SK-N-SH (cell line): ENCODE measurements at regions not wholly inside any gene's neighbourhood (a gene's known extent, or its start where the extent isn't known, plus 50 kb on each side); places are given as distances from the start of the nearest gene placed in this dataset.

Experiments used
- FOXM1 ChIP-seq: IDR thresholded peaks from 2 replicates; pipeline ENCODE4 v1.4.0; 2012; ENCODE audit warnings: low read depth, mild to moderate bottlenecking
- GATA2 ChIP-seq: sonication (generic); formaldehyde crosslinking; IDR thresholded peaks from 2 replicates; pipeline ENCODE4 v1.5.0; 2020; ENCODE audit warnings: mild to moderate bottlenecking, missing genetic modification reagents
- MAX ChIP-seq: IDR thresholded peaks from 2 replicates; pipeline ENCODE4 v1.4.0; 2012; ENCODE audit warnings: low read depth
- MXI1 ChIP-seq: IDR thresholded peaks from 2 replicates; pipeline ENCODE4 v1.6.1; 2012; ENCODE audit warnings: mild to moderate bottlenecking, low read depth, low read length, improper control_type of control experiment
- POLR2AphosphoS5 ChIP-seq: IDR thresholded peaks from 2 replicates; pipeline ENCODE4 v1.6.1; 2012; ENCODE audit warnings: low read depth, low read length
- RAD21 ChIP-seq: IDR thresholded peaks from 2 replicates; pipeline ENCODE4 v1.6.1; 2012; ENCODE audit warnings: mild to moderate bottlenecking, low read length
- REST ChIP-seq: IDR thresholded peaks from 2 replicates; pipeline ENCODE4 v1.6.1; 2012; ENCODE audit warnings: mild to moderate bottlenecking, low read depth, low read length, moderate library complexity
- RFX5 ChIP-seq: IDR thresholded peaks from 2 replicates; pipeline ENCODE4 v1.6.1; 2012; ENCODE audit warnings: mild to moderate bottlenecking, improper control_type of control experiment, low read length
- SIN3A ChIP-seq: IDR thresholded peaks from 2 replicates; pipeline ENCODE4 v1.6.1; 2012; ENCODE audit warnings: low read depth, mild to moderate bottlenecking, low read length, moderate library complexity, borderline replicate concordance
- TF ChIP-seq, protein P1 (sequence below): fragments of 150-350 bp; IDR thresholded peaks from 2 replicates; pipeline ENCODE4 v1.6.1; 2017; ENCODE audit warnings: antibody characterized with exemption, low read length, low read depth, borderline replicate concordance
- TF ChIP-seq, protein P2 (sequence below): fragments of 200-600 bp; sonication (generic); IDR thresholded peaks from 2 replicates; pipeline ENCODE4 v1.6.1; 2017; ENCODE audit warnings: antibody characterized with exemption, mild to moderate bottlenecking, moderate library complexity

DNA sequence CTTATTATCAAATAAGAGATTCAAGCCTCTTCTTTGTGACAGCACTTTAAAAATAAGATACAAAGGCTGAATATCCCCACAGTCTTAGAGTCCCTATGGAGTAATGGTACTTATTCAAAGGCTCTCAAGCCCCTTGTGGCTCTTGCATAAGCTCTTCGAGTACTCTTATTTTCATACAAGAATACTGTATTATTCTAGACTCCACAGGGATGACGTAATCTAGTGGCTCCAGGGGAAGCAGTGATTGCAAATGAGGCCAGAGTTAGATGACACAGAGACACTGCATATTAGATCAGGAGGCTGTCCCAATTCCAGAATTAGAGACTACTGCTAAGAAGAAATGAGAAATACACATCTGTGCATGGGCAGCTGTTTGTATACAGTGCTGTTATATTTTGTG, 1195.9 kb upstream of the MAP3K7 start:
- TF ChIP-seq, protein P1, sequence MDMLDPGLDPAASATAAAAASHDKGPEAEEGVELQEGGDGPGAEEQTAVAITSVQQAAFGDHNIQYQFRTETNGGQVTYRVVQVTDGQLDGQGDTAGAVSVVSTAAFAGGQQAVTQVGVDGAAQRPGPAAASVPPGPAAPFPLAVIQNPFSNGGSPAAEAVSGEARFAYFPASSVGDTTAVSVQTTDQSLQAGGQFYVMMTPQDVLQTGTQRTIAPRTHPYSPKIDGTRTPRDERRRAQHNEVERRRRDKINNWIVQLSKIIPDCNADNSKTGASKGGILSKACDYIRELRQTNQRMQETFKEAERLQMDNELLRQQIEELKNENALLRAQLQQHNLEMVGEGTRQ: no peak
- TF ChIP-seq, protein P2, sequence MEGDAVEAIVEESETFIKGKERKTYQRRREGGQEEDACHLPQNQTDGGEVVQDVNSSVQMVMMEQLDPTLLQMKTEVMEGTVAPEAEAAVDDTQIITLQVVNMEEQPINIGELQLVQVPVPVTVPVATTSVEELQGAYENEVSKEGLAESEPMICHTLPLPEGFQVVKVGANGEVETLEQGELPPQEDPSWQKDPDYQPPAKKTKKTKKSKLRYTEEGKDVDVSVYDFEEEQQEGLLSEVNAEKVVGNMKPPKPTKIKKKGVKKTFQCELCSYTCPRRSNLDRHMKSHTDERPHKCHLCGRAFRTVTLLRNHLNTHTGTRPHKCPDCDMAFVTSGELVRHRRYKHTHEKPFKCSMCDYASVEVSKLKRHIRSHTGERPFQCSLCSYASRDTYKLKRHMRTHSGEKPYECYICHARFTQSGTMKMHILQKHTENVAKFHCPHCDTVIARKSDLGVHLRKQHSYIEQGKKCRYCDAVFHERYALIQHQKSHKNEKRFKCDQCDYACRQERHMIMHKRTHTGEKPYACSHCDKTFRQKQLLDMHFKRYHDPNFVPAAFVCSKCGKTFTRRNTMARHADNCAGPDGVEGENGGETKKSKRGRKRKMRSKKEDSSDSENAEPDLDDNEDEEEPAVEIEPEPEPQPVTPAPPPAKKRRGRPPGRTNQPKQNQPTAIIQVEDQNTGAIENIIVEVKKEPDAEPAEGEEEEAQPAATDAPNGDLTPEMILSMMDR: no peak
- TF ChIP-seq MAX (no peak), SIN3A (no peak), POLR2AphosphoS5 (no peak), RAD21 (no peak), RFX5 (no peak), FOXM1 (no peak), REST (no peak), MXI1 (no peak), GATA2 (CRISPR knock-in tag) (no peak)
